HUES64 (cell line): ENCODE measurements at regions not wholly inside any gene's neighbourhood (a gene's known extent, or its start where the extent isn't known, plus 50 kb on each side); places are given as distances from the start of the nearest gene placed in this dataset.
"Not testable (repeated sequence)": the region's sequence is repeated elsewhere in the genome, so short reads cannot be mapped to it uniquely, and the experiment has no call there.

Experiments used
- H3K27ac ChIP-seq: 2 replicates; pipeline ENCODE4 v1.7.0; 2013; ENCODE audit warnings: low read depth, low read length, inconsistent platforms
- H3K27me3 ChIP-seq: 2 replicates; pipeline ENCODE4 v1.6.1; 2013; ENCODE audit warnings: mild to moderate bottlenecking, low read length; ENCODE audit not compliant: insufficient read depth
- H3K36me3 ChIP-seq: 2 replicates; pipeline ENCODE4 v1.6.1; 2013; ENCODE audit warnings: mild to moderate bottlenecking, low read length; ENCODE audit not compliant: insufficient read depth
- H3K4me1 ChIP-seq: 2 replicates; pipeline ENCODE4 v1.6.1; 2013; ENCODE audit warnings: mild to moderate bottlenecking, low read length, moderate library complexity; ENCODE audit not compliant: insufficient read depth
- H3K4me3 ChIP-seq: 2 replicates; pipeline ENCODE4 v1.5.1; 2013; ENCODE audit warnings: mild to moderate bottlenecking, low read length, moderate library complexity
- H3K9ac ChIP-seq: 2 replicates; pipeline ENCODE4 v1.6.1; 2013; ENCODE audit warnings: mild to moderate bottlenecking, low read depth, low read length
- H3K9me3 ChIP-seq: 2 replicates; pipeline ENCODE4 v1.6.1; 2013; ENCODE audit warnings: low read depth, low read length; ENCODE audit not compliant: insufficient read depth
- WGBS: fragments of 150-250, 120-280 bp; methylation state at CpG from one replicate; pipeline ENCODE4 v1.1.7; 2013; ENCODE audit warnings: missing lambda C conversion rate; 5-methylcytosine and 5-hydroxymethylcytosine counted together

DNA sequence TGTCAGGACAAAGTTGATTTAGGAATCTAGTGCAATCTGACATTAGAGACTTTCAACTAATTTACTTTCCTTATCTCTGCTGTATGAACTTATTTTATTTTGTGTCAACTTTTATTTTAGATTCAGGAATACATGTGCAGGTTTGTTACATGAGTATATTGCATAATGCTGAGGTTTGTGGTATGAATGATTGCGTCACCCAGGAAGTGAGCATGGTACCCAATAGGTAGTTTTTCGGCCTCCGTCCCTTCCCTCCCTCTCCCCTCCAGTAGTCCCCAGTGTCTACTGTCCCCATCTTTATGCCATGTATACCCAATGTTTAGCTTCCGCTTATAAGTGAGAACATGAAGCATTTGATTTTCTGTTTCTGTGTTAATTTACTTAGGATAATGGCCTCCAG lies 68.7 kb upstream of the TEX13D start:
- Histone ChIP-seq H3K36me3 (no peaks in the 10 kb centered on the region), H3K27ac (no peak overlapping the region), H3K9ac (no peak overlapping the region), H3K4me1 (no peaks in the 10 kb centered on the region), H3K4me3 (no peak overlapping the region), H3K9me3 (no peaks in the 10 kb centered on the region), H3K27me3 (no peaks in the 10 kb centered on the region)
- 80% methylated on average over 2 of the region's 4 CpGs for WGBS

DNA sequence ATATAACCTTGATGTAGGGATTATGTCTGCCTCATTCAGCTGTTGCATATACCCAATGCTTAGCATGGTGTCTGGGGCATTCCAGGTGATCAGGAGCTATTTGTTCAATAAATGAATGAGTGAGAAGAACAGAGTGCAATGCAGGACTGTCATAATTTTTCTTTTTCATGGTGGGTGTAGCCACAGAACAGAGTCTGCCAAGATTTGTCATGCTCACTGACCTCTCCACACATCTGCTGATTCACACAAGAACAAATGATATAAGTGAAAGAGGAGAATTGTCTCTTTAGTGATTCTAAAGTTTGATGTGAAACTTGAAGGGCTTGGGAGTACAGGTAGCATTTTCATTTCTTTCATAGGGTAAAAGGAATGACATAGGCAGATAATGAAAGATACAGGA lies 64.4 kb upstream of the TEX13D start:
- Histone ChIP-seq H3K4me3 (no peak overlapping the region), H3K9me3 (no peaks in the 10 kb centered on the region), H3K4me1 (no peaks in the 10 kb centered on the region), H3K36me3 (no peaks in the 10 kb centered on the region), H3K27me3 (no peaks in the 10 kb centered on the region), H3K9ac (no peak overlapping the region), H3K27ac (no peak overlapping the region)

DNA sequence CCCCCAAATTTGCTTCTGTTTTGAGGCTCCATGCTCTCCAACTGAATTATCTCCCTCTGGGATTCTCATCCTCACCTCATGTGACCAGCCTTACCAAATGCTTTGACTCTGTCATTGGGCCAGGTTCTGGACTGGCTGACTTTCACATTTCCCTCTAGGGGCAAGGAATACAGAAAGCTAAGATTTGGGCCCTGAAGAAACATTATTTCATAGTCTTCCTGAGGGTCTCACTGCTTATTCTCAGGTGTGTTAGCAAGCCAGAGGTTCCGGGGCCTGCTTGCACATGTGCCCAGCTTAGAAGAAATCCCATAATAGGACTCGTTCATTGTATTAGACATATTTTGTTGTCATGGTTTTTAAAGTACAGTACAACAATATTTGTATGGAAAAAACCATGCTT lies 62.6 kb upstream of the TEX13D start:
- Histone ChIP-seq H3K4me1 (no peaks in the 10 kb centered on the region), H3K36me3 (no peaks in the 10 kb centered on the region), H3K9ac (no peak overlapping the region), H3K4me3 (no peak overlapping the region), H3K9me3 (no peaks in the 10 kb centered on the region), H3K27me3 (no peaks in the 10 kb centered on the region), H3K27ac (no peak overlapping the region)
- 93% methylated on average over 1 of the region's 2 CpGs for WGBS

DNA sequence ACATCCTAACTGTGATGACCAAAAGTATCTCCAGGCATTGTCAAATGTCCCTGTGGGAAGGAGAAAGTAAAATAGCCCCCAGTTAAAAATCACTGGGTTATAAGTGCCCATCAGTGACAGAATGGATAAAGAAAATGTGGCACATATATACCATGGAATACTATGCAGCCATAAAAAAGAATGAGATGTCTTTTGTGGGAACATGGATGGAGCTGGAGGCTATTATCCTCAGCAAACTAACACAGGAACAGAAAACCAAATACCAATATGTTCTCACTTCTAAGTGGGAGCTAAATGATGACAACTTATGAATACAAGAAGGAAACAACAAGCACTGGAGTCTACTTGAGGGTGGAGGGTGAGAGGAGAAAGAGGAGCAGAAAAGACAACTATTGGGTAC lies 60.9 kb upstream of the TEX13D start:
- H3K27me3 ChIP-seq, H3K9ac ChIP-seq, H3K9me3 ChIP-seq, H3K27ac ChIP-seq, H3K4me1 ChIP-seq, H3K36me3 ChIP-seq, H3K4me3 ChIP-seq: not testable (repeated sequence)

DNA sequence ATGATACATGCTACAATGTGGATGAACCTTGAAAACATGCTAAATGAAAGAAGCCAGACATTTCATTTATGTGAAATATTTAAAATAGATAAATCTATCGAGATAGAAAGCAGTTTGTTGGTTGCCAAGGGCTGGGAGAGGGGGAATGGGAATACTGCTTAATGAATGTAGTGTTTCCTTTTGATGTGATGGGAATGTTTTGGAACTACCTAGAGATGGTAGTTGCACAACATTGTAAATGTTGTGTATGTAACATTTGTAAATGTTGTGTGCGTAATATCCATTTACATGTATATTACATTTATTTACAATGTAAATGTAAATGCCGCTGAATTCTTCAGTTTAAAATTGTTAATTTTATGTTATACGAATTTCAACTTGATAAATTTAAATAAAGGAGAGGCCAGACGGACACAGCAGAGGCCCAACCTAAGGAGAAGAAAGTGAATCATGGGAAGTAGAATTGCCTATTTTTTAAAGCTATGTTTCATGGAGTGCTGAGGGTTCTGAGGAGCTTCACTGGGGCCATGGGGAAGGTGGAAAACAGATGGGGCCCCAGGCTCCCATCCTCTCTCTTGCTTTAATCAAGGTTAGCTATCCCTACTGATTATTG lies 60.0 kb upstream of the TEX13D start:
- WGBS, result 94% methylated on average over 3 of the region's 5 CpGs

DNA sequence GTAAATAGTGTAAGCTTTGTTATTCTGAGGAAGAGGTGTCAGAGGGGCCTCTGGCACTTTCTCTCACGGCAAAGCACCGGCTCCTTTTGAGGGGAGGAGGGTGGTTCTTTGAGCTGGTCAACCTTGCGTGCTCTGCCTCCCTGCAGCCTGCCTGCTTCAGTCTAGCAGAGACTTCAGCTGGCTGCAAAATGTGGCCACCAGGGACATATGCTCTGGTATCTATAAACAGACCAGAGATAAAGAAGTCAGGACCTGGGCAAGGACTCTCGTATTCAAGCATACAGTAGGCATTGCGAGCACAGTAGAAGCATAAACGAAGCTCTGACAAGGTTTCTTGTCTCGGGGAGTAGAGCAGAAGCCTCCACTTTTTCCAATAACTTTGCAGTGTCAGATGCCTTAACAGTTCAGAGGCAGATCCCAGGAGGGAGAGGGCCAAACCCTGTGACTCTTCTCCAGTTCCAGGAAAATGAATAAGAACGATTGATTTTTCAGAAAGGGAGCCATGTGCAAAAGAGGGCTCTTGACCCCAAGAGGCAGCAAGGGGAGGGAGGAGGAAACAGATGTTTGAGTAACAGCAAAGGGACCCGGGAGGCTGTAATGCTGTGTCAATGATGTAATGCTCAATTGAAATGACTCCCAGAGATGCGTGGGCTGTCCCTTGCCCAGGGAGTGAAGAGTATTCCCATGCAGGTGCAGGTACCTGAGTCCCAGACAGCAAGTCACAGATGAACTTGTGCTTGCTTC lies 57.9 kb upstream of the TEX13D start:
- no peak overlapping the region for H3K9ac ChIP-seq
- no peak overlapping the region for H3K4me3 ChIP-seq
- no peaks in the 10 kb centered on the region for H3K4me1 ChIP-seq
- WGBS, result 75% methylated on average over 10 of the region's 10 CpGs
- no peaks in the 10 kb centered on the region for H3K36me3 ChIP-seq
- no peaks in the 10 kb centered on the region for H3K9me3 ChIP-seq
- no peak overlapping the region for H3K27ac ChIP-seq
- H3K27me3 ChIP-seq, result no peaks in the 10 kb centered on the region

More for the DNA sequence above, 60.0 kb upstream of the TEX13D start:
- H3K27me3 ChIP-seq, result no peaks in the 10 kb centered on the region
- H3K4me1 ChIP-seq, result no peaks in the 10 kb centered on the region
- H3K36me3 ChIP-seq, result no peaks in the 10 kb centered on the region
- H3K27ac ChIP-seq, result no peak overlapping the region
- no peak overlapping the region for H3K4me3 ChIP-seq
- H3K9me3 ChIP-seq, result no peaks in the 10 kb centered on the region
- H3K9ac ChIP-seq, result no peak overlapping the region

DNA sequence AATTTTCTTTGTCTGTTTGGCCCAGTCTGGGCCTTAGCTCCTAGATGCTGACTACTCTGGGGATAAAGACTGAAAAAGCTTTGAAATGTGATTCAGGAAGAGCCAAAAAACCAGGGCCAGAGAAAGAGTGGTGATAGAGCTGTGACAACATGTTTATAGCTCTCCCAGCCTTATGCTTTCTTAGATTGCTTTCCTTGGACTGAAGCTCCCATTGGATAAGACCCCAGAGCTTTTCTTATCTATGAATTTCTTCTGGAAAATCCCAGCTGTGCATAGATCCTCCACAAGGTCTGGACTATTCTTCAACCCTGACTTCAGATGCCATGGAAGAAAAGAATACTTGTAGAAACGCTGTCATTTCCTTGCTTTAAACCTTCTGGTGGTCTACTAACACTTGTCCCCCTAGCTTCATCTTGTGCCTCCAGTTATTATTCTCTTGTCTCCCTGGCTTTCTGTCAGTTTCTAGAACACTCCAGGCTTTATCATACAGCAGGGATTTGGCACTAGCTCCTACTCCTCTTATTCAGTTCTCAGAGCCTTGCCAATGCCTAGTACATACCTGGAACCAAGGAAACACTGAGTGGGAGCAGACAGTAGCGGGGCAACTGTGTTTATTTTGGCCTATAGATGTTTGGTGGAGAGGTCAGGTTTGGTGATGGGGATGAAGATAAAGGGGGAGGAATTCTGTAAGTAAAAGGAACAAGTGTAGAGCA lies 57.1 kb upstream of the TEX13D start:
- H3K27ac ChIP-seq, result no peak overlapping the region
- 91% methylated on average over 2 of the region's 2 CpGs for WGBS
- H3K36me3 ChIP-seq, result no peaks in the 10 kb centered on the region
- H3K9ac ChIP-seq, result no peak overlapping the region
- no peaks in the 10 kb centered on the region for H3K9me3 ChIP-seq
- H3K4me3 ChIP-seq, result no peak overlapping the region
- H3K27me3 ChIP-seq, result no peaks in the 10 kb centered on the region
- H3K4me1 ChIP-seq, result no peaks in the 10 kb centered on the region

DNA sequence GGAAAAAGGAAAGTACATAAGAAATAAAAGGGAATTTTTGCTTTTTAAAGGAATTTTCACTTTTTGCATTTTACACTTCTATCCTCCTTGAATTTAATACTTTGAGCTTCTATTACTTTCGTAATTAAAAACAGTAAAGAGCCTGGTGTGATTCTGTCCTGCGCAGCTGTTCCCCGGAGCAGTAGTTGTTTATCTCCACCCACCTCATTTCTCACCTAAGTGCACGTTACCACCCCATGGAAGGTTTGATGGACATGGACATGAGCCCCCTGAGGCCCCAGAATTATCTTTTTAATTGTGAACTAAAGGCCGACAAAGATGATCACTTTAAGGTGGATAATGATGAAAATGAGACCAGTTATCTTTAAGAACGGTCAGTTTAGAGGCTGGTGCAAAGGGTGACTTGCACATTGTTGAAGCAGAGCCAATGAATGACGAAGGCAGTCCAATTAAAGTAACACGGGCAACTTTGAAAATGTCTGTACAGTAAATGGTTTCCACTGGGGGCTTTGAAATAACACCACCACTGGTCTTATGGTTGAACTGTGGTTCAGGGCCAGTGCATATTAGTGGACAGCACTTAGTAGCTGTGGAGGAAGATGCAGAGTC lies 52.1 kb upstream of the TEX13D start:
- no peak overlapping the region for H3K4me3 ChIP-seq
- no peaks in the 10 kb centered on the region for H3K27me3 ChIP-seq
- WGBS, result 94% methylated on average over 8 of the region's 8 CpGs
- H3K4me1 ChIP-seq, result no peaks in the 10 kb centered on the region
- no peaks in the 10 kb centered on the region for H3K36me3 ChIP-seq
- no peak overlapping the region for H3K9ac ChIP-seq
- H3K27ac ChIP-seq, result no peak overlapping the region
- no peaks in the 10 kb centered on the region for H3K9me3 ChIP-seq

DNA sequence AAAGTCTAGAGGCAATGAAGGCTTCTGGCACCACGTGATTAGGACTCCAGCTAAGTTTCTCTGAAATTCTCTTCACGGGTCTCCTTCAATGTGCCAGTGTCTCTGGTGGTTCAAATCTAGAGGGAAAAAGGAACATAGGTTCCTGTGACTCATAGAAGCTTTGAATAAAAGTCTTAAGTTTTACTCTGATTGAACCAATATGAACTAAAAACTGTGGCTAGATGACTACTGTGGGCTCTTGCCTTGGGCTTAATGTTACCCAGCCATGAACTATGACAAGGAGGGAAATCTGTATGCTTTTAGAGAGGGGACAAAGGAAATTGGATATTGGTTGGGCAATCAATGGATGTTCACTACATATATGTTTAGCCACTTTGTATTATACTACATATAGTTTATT lies 49.9 kb upstream of the TEX13D start:
- Histone ChIP-seq H3K36me3 (no peaks in the 10 kb centered on the region), H3K9ac (no peak overlapping the region), H3K4me3 (no peak overlapping the region), H3K4me1 (no peaks in the 10 kb centered on the region), H3K27ac (no peak overlapping the region), H3K9me3 (no peaks in the 10 kb centered on the region), H3K27me3 (no peaks in the 10 kb centered on the region)
- 96% methylated on average over 2 of the region's 2 CpGs for WGBS
